EH (cell line): ENCODE measurements at regions not wholly inside any gene's neighbourhood (a gene's known extent, or its start where the extent isn't known, plus 50 kb on each side); places are given as distances from the start of the nearest gene placed in this dataset.
"Not testable (repeated sequence)": the region's sequence is repeated elsewhere in the genome, so short reads cannot be mapped to it uniquely, and the experiment has no call there.

Experiments
- DNase-seq: peaks from one replicate; pipeline ENCODE4 v3.0.0-alpha.2; 2015; ENCODE audit warnings: low read depth

- no peak for DNase-seq
Measured at GRCh38 chr10:62498271-62498670, 124.1 kb downstream of the ZNF365 start.

GRCh38 chr10:62500116-62500515 lies 125.9 kb downstream of the ZNF365 start:
- DNase-seq = not testable (repeated sequence)

- peak; percentile 16 for DNase-seq
Measured at GRCh38 chr10:62501547-62501946, 127.4 kb downstream of the ZNF365 start.

GRCh38 chr10:62502995-62503613 lies 128.9 kb downstream of the ZNF365 start:
- peak; percentile 21 for DNase-seq

- DNase-seq = peak; percentile 6
Measured at GRCh38 chr10:62503872-62504271, 129.7 kb downstream of the ZNF365 start.

GRCh38 chr10:62506371-62506770 lies 132.2 kb downstream of the ZNF365 start:
- no peak for DNase-seq

GRCh38 chr10:62511238-62511637 lies 137.1 kb downstream of the ZNF365 start:
- DNase-seq = no peak

GRCh38 chr10:62511656-62512055 lies 137.5 kb downstream of the ZNF365 start:
- no peak for DNase-seq

GRCh38 chr10:62512732-62513475 lies 138.7 kb downstream of the ZNF365 start:
- peak; percentile 46 for DNase-seq

- DNase-seq = no peak
Measured at GRCh38 chr10:62514079-62514693, 140.0 kb downstream of the ZNF365 start.

GRCh38 chr10:62517252-62517651 lies 143.1 kb downstream of the ZNF365 start:
- DNase-seq = no peak

- DNase-seq = no peak
Measured at GRCh38 chr10:62527019-62527827, 153.1 kb downstream of the ZNF365 start.

GRCh38 chr10:62528441-62528840 lies 154.3 kb downstream of the ZNF365 start:
- no peak for DNase-seq

- DNase-seq = peak; percentile 3
Measured at GRCh38 chr10:62529396-62529795, 155.2 kb downstream of the ZNF365 start.

- no peak for DNase-seq
Measured at GRCh38 chr10:62534031-62534430, 159.9 kb downstream of the ZNF365 start.

GRCh38 chr10:62538606-62539005 lies 164.4 kb downstream of the ZNF365 start:
- DNase-seq = no peak

- no peak for DNase-seq
Measured at GRCh38 chr10:62540389-62540788, 166.2 kb downstream of the ZNF365 start.

- DNase-seq = no peak
Measured at GRCh38 chr10:62541811-62542210, 167.6 kb downstream of the ZNF365 start.

GRCh38 chr10:62543571-62544355 lies 169.6 kb downstream of the ZNF365 start:
- no peak for DNase-seq

- DNase-seq = no peak
Measured at GRCh38 chr10:62545160-62546066, 171.2 kb downstream of the ZNF365 start.

GRCh38 chr10:62548686-62549085 lies 174.5 kb downstream of the ZNF365 start:
- DNase-seq = peak; percentile 28
